ENCODE measurements at regions not wholly inside any gene's neighbourhood (a gene's known extent, or its start where the extent isn't known, plus 50 kb on each side); places are given as distances from the start of the nearest gene placed in this dataset.
"Not testable (repeated sequence)": the region's sequence is repeated elsewhere in the genome, so short reads cannot be mapped to it uniquely, and the experiment has no call there.

GRCh38 chr11:83403691-83404389, 117.7 kb upstream of the CCDC90B start:
- Histone ChIP-seq H3K27ac (ENCODE audit: low read depth, low read length) (no peak overlapping the region), H3K4me3 (ENCODE audit: low read depth, low read length) (no peak overlapping the region), H3K27me3 (ENCODE audit: control insufficient read depth, insufficient read depth, low read length) (no peaks in the 10 kb centered on the region), H3K4me1 (ENCODE audit: control insufficient read depth, insufficient read depth, low read length) (no peaks in the 10 kb centered on the region), H3K36me3 (ENCODE audit: control insufficient read depth, insufficient read depth, low read length) (no peaks in the 10 kb centered on the region), H3K9me3 (ENCODE audit: control insufficient read depth, insufficient read depth, low read length) (no peaks in the 10 kb centered on the region)
- 80% methylated on average over 1 of the region's 7 CpGs for WGBS (ENCODE audit: insufficient coverage)
- peak in 1 of 6 donors; percentile 39 for DNase-seq (ENCODE audit: low read depth in 4 of 6, low spot score in 6 of 6)

DNA sequence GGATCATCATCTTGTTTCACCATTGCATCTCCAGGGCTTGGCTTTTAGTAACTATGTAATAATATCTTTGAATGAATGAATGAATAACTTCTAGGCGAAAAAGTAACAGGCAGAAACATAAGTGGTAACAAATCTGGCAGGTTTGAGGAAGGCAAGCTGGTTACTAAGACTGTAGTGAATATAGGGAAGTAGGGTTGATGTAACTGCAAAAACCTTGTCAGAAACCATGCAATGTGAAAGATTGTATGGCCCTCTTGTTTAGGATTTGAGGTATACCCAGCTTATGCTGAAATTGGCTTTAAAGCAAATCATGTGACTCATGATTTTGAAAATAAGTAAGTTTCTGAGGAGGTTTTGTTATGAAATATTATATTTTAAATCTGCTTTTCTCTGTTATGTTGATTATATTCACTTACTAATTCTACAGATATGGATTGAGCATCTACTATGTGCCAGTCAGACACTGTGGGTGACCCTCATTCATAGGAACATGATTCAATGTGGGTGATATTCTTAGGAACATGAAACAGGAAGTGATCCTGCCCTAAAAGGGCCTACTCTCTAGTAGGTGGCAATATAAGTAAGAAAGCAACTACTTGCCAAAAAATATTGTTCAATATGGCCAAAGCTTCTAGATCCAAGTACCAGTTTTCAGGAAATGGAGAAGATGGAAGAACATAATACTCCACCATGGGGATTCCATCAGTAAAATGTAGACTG, 115.5 kb upstream of the CCDC90B start:
- Histone ChIP-seq H3K4me3 (ENCODE audit: low read depth, low read length) (no peak overlapping the region), H3K36me3 (ENCODE audit: control insufficient read depth, insufficient read depth, low read length) (no peaks in the 10 kb centered on the region), H3K4me1 (ENCODE audit: control insufficient read depth, insufficient read depth, low read length) (no peaks in the 10 kb centered on the region), H3K27ac (ENCODE audit: low read depth, low read length) (no peak overlapping the region), H3K27me3 (ENCODE audit: control insufficient read depth, insufficient read depth, low read length) (no peaks in the 10 kb centered on the region), H3K9me3 (ENCODE audit: control insufficient read depth, insufficient read depth, low read length) (no peaks in the 10 kb centered on the region)
- no peak for DNase-seq (ENCODE audit: low read depth in 4 of 6, low spot score in 6 of 6)
- 80% methylated on average over 1 of the region's 1 CpG for WGBS (ENCODE audit: insufficient coverage)

DNA sequence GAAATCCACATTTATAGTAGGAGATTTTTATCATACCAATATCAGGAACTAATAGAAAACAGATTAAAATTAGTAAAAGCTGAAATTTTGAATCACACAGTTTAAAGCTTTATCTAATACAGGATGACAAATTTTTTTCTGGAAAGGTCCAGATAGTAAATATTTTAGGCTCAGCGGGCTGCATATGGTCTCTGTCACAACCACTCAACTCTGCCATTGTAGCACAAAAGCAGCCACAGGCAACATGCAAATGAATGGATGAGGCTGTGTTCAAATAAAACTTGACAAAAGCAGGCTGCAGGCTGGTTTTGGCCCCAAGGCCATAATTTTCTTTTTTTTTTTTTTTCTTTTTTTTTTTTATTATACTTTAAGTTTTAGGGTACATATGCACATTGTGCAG, 108.2 kb upstream of the CCDC90B start:
- H3K27me3 ChIP-seq (ENCODE audit: control insufficient read depth, insufficient read depth, low read length): no peaks in the 10 kb centered on the region
- H3K36me3 ChIP-seq (ENCODE audit: control insufficient read depth, insufficient read depth, low read length): no peaks in the 10 kb centered on the region
- H3K4me1 ChIP-seq (ENCODE audit: control insufficient read depth, insufficient read depth, low read length): no peaks in the 10 kb centered on the region
- no peaks in the 10 kb centered on the region for H3K9me3 ChIP-seq (ENCODE audit: control insufficient read depth, insufficient read depth, low read length)
- no CpG with 5 or more reads among the region's 1 CpG for WGBS (ENCODE audit: insufficient coverage)
- DNase-seq (ENCODE audit: low read depth in 4 of 6, low spot score in 6 of 6): no peak
- H3K27ac ChIP-seq (ENCODE audit: low read depth, low read length): no peak overlapping the region
- no peak overlapping the region for H3K4me3 ChIP-seq (ENCODE audit: low read depth, low read length)

- 100% methylated on average over 1 of the region's 1 CpG for WGBS (ENCODE audit: insufficient coverage)
- no peaks in the 10 kb centered on the region for H3K4me1 ChIP-seq (ENCODE audit: control insufficient read depth, insufficient read depth, low read length)
- no peak overlapping the region for H3K27ac ChIP-seq (ENCODE audit: low read depth, low read length)
- DNase-seq (ENCODE audit: low read depth in 4 of 6, low spot score in 6 of 6): no peak
- no peaks in the 10 kb centered on the region for H3K27me3 ChIP-seq (ENCODE audit: control insufficient read depth, insufficient read depth, low read length)
- no peaks in the 10 kb centered on the region for H3K36me3 ChIP-seq (ENCODE audit: control insufficient read depth, insufficient read depth, low read length)
- no peaks in the 10 kb centered on the region for H3K9me3 ChIP-seq (ENCODE audit: control insufficient read depth, insufficient read depth, low read length)
- H3K4me3 ChIP-seq (ENCODE audit: low read depth, low read length): no peak overlapping the region
Observed at GRCh38 chr11:83392556-83392955, 106.4 kb upstream of the CCDC90B start.

DNA sequence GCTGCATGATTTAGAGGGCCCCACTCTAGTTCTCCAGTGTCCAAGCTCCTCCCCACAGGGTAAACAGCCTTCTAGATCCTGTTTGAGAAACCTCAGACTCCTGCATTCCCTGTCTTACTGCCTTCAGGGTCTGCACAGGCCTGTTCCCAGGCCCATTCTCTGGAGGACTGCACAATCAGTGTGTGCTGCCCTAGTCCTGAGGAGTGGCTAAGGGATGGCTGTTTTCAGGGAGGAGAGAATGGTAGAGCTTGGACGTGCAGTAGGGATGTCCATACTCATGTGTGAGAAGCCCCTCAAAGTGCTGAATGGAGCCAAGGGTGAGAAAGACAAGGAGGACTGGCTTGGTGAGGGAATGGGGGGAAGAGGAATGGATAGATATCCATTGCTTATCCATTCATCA, 103.8 kb upstream of the CCDC90B start:
- Histone ChIP-seq H3K4me3 (ENCODE audit: low read depth, low read length) (no peak overlapping the region), H3K36me3 (ENCODE audit: control insufficient read depth, insufficient read depth, low read length) (no peaks in the 10 kb centered on the region), H3K9me3 (ENCODE audit: control insufficient read depth, insufficient read depth, low read length) (peaks cover 3% of the 10 kb centered on the region), H3K27me3 (ENCODE audit: control insufficient read depth, insufficient read depth, low read length) (no peaks in the 10 kb centered on the region), H3K4me1 (ENCODE audit: control insufficient read depth, insufficient read depth, low read length) (no peaks in the 10 kb centered on the region), H3K27ac (ENCODE audit: low read depth, low read length) (no peak overlapping the region)
- 86% methylated on average over 1 of the region's 1 CpG for WGBS (ENCODE audit: insufficient coverage)
- no peak for DNase-seq (ENCODE audit: low read depth in 4 of 6, low spot score in 6 of 6)

DNA sequence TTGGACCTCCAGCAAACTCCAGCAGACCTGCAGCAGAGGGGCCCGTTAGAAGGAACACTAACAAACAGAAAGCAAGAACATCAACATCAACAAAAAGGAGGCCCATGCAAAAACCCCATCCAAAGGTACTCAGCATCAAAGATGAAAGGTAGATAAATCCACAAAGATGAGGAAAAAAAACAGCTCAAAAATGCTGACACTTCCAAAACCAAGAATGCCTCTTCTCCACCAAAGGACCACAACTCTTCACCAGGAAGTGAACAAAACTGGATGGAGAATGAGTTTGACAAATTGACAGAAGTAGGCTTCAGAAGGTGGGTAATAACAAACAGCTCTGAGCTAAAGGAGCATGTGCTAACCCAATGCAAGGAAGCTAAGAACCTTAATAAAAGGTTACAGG, 97.7 kb upstream of the CCDC90B start:
- no CpG with 5 or more reads among the region's 1 CpG for WGBS (ENCODE audit: insufficient coverage)
- H3K36me3 ChIP-seq (ENCODE audit: control insufficient read depth, insufficient read depth, low read length); H3K4me3 ChIP-seq (ENCODE audit: low read depth, low read length); DNase-seq (ENCODE audit: low read depth in 4 of 6, low spot score in 6 of 6); H3K27ac ChIP-seq (ENCODE audit: low read depth, low read length); H3K27me3 ChIP-seq (ENCODE audit: control insufficient read depth, insufficient read depth, low read length); H3K4me1 ChIP-seq (ENCODE audit: control insufficient read depth, insufficient read depth, low read length); H3K9me3 ChIP-seq (ENCODE audit: control insufficient read depth, insufficient read depth, low read length): not testable (repeated sequence)

DNA sequence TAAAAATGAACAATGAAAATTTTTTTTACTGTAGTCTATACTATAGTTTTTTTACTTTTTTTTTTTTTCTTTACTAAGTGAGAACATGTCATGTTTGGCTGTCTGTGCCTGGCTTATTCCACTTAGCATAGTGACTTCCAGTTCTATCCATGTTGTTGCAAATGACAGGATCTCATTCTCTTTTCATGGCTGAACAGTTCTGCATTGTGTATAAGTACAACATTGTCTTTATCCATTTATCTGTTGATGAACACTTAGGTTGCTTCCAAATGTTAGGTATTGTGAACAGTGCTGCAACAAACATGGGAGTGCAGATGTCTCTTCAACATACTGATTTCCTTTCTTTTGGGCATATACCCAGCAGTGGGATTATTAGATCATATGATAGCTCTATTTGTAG, 88.1 kb upstream of the CCDC90B start:
- Histone ChIP-seq H3K27ac (ENCODE audit: low read depth, low read length) (no peak overlapping the region), H3K9me3 (ENCODE audit: control insufficient read depth, insufficient read depth, low read length) (no peaks in the 10 kb centered on the region), H3K27me3 (ENCODE audit: control insufficient read depth, insufficient read depth, low read length) (no peaks in the 10 kb centered on the region), H3K4me3 (ENCODE audit: low read depth, low read length) (no peak overlapping the region), H3K36me3 (ENCODE audit: control insufficient read depth, insufficient read depth, low read length) (no peaks in the 10 kb centered on the region), H3K4me1 (ENCODE audit: control insufficient read depth, insufficient read depth, low read length) (no peaks in the 10 kb centered on the region)
- no peak for DNase-seq (ENCODE audit: low read depth in 4 of 6, low spot score in 6 of 6)

GRCh38 chr11:83371489-83371888, 85.3 kb upstream of the CCDC90B start:
- Histone ChIP-seq H3K36me3 (ENCODE audit: control insufficient read depth, insufficient read depth, low read length) (no peaks in the 10 kb centered on the region), H3K4me1 (ENCODE audit: control insufficient read depth, insufficient read depth, low read length) (no peaks in the 10 kb centered on the region), H3K4me3 (ENCODE audit: low read depth, low read length) (no peak overlapping the region), H3K27me3 (ENCODE audit: control insufficient read depth, insufficient read depth, low read length) (no peaks in the 10 kb centered on the region), H3K9me3 (ENCODE audit: control insufficient read depth, insufficient read depth, low read length) (no peaks in the 10 kb centered on the region), H3K27ac (ENCODE audit: low read depth, low read length) (no peak overlapping the region)
- no peak for DNase-seq (ENCODE audit: low read depth in 4 of 6, low spot score in 6 of 6)

DNA sequence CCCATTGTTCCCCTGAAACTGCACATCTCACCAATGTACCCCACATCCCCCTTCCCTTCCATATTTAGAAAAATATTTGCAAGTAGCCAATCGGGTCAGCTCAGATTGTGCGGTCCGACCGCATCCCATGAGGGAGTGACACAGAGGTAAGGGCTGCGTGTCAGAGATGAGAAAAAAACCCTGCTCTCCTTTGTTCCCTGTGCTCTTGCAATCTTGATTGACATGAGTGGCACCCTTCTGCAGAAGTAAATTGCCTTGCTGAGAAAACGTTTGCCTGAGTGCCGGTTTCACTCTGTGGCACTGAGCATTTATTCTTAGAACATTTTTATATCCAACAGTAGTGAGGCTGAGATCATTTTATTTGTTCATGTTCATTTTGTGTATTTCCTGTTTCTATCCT, 81.6 kb upstream of the CCDC90B start:
- H3K36me3 ChIP-seq (ENCODE audit: control insufficient read depth, insufficient read depth, low read length): no peaks in the 10 kb centered on the region
- no peak overlapping the region for H3K4me3 ChIP-seq (ENCODE audit: low read depth, low read length)
- WGBS (ENCODE audit: insufficient coverage): 95% methylated on average over 5 of the region's 7 CpGs
- no peaks in the 10 kb centered on the region for H3K9me3 ChIP-seq (ENCODE audit: control insufficient read depth, insufficient read depth, low read length)
- DNase-seq (ENCODE audit: low read depth in 4 of 6, low spot score in 6 of 6): no peak
- H3K4me1 ChIP-seq (ENCODE audit: control insufficient read depth, insufficient read depth, low read length): no peaks in the 10 kb centered on the region
- no peaks in the 10 kb centered on the region for H3K27me3 ChIP-seq (ENCODE audit: control insufficient read depth, insufficient read depth, low read length)
- no peak overlapping the region for H3K27ac ChIP-seq (ENCODE audit: low read depth, low read length)

- no peak overlapping the region for H3K4me3 ChIP-seq (ENCODE audit: low read depth, low read length)
- H3K27me3 ChIP-seq (ENCODE audit: control insufficient read depth, insufficient read depth, low read length): no peaks in the 10 kb centered on the region
- no peak overlapping the region for H3K27ac ChIP-seq (ENCODE audit: low read depth, low read length)
- no peak for DNase-seq (ENCODE audit: low read depth in 4 of 6, low spot score in 6 of 6)
- WGBS (ENCODE audit: insufficient coverage): no CpG with 5 or more reads among the region's 3 CpGs
- H3K4me1 ChIP-seq (ENCODE audit: control insufficient read depth, insufficient read depth, low read length): no peaks in the 10 kb centered on the region
- H3K36me3 ChIP-seq (ENCODE audit: control insufficient read depth, insufficient read depth, low read length): no peaks in the 10 kb centered on the region
- H3K9me3 ChIP-seq (ENCODE audit: control insufficient read depth, insufficient read depth, low read length): no peaks in the 10 kb centered on the region
Observed at GRCh38 chr11:83364500-83365045, 78.4 kb upstream of the CCDC90B start.
